ENCODE measurements at regions not wholly inside any gene's neighbourhood (a gene's known extent, or its start where the extent isn't known, plus 50 kb on each side); places are given as distances from the start of the nearest gene placed in this dataset.

DNA sequence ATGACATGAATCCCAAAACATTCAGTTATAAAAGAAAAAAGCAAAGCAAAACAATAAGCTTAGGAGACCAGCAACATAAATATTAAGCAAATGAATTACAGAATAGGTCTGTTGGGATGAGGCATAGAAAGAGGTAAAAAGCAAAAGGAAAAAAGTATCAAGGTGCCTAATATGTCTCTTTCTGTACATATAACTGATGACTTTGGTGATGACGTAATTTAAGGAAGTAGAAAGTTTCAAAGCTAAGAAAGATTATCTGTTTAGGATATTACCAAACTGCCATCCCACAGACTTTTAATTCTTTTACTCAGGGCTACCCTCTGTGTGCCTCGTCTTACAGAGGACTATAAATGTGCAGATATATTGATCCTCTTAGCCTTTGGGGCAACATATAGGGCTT lies 1066.5 kb downstream of the SORCS3 start:
- DNase-seq: no peak

DNA sequence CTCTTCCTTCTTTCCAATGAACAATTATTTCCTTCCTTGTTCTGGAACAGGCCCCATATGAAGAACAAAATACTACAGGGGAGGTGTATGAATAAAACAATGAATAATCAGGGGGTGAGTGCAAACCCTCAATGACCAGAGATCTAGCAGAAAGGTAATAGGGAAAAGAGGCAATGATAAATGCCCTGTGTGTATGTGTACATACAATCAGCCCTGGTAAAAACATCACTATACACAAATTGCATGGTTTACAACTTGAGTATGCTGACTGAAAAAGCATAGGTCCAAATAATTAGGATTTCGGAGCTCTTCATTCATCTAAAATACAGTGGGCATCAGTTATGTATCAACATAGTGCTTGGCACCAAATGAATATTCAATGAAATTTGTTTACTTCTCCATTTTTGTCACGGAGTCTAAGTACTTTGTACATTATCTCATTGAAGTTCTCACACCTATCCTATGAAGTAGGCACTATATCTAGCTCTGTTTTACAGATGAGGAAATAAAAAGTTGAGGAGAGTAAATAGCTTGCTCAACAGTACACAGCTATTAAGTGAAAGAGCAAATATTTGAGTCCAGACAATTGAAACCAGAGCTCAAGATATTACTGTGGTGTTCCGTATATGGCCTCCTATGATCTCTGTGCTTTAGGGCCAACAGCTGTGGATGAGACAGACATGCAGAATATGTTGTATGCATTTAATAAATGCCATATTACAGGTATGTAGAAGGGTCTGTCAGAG lies 1065.4 kb downstream of the SORCS3 start:
- DNase-seq: no peak

DNA sequence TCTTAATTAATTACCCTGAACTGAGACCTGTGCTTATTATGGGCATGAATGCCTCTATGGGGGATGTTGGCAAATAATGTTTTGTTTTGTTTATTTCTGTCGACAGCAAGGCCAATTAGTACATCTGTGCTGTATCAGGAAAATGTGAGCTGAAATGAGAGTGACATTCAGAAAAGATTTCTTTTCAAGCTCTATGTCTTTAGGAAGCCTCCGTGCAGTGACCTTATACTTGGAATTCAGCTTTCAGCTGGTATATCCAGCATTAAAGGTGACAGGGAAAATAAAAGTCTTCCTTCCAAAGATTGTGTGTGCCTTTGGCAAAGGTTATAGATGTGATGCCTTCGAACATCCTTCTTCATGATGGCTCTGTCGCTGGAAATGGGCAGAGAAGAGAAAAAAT lies 1061.1 kb downstream of the SORCS3 start:
- no peak for DNase-seq

DNA sequence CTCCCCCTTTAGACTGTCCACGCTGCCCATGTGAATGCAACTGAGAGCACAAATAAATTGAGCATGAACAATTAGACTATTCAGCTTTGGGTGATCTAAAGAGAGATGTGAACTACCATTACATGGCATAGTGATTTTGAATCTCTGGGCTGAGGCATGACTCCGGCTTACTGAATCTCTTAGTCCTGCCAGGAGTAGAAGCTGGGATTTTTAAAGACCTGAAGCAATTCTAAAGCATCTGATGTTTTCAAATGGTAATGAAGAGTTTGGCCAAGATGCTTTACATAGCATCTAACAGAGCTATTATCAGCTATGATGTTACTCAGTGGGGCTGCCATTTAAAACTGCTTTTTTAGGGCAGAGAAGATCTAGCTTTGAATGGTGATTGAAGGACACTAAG lies 1059.1 kb downstream of the SORCS3 start:
- no peak for DNase-seq

DNA sequence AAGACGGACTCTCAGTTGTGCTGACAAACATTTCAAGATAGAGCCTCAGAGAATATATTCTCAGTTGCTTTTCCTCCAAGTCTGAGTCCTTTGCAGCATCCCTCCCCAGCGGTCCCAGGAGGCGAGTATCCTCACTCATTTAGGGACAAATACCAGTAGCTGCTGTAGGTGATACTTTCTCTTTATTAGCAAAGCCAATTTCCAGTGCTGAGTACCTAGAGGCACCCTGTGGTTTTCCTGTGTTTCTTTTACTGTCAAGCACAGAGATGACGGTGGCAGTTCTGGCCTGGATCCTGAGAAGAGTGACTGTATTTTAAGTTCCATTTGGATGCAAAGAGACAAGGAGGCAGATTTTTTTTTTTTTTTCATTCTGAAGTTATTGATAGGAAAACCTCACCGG lies 1058.4 kb downstream of the SORCS3 start:
- no peak for DNase-seq

DNA sequence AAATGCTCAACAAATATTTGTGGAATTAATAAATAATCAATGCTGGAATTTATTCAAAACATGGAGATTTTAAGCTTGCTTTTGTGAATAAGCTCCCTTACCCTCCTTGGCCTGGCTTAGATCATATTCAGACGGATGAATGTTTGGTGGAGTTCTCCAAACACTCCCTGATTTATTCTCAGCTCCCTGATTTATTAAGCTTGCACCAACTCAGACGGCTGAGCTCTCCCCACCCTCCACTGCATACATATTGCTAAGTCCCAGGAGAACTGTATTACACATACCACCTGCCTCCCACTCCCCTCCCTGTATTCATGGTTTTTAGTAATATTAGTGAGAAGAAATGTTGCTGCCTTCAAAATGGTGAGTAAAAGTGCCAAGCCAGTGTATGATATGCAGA lies 1057.5 kb downstream of the SORCS3 start:
- no peak for DNase-seq

DNA sequence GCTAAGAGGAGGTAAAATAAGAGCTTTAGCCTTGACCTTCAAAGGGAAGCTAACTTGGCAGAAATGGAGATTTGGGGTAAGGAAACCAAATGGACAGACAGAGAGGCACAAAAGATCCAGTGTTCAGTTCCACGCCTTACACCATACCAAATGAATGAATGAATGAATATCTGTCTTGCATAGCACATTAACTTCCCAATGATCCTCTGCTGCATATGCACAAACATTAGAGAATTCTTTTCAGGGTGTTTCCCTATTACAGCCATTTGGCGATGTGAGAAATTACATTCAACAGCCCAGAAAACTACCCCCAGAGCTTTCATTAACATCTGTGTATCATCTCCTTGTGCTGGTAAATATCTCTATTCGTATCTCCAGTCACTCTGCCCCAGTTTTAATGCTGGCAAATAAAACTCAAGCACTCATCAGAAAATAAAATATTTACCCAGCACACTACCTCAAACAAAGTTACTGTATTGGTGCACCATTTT lies 1056.2 kb downstream of the SORCS3 start:
- no peak for DNase-seq

DNA sequence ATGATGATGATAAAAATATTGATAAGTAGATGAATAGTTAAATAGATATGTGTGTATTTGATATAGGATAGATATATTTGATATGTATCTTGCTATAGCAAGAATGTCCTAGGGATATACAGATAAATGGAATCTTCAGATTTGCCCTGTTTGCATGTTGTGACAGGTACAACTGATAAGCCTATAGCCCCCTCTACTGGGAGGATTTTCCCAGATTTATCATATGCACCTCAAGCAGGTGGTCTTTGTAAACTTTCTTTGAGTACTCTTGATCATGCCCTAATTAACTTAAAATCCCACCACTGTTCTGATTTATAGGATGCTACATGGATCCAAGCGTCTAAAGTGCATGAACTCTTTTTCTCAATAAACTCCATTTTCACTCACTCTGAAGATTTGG lies 1050.7 kb downstream of the SORCS3 start:
- DNase-seq: no peak

DNA sequence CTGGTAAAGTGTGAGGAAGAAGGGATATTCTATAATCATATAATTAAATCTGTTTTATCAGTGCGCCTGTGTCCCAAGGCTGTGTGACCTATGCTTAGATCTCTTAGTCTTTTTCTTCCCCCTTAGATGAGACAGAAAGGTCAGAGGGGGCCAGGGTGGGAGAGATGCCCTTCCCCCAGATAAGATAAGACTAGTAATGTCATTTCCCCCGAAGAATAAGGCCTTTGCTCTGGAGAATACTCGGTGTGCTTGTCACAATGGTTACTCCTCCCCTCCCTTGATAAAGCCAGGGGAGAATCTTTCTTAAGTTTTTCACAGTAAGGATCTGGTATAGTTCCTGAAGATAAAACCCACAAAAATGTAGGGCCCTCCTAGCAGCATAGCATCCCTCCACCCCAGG lies 1041.8 kb downstream of the SORCS3 start:
- DNase-seq: no peak

DNA sequence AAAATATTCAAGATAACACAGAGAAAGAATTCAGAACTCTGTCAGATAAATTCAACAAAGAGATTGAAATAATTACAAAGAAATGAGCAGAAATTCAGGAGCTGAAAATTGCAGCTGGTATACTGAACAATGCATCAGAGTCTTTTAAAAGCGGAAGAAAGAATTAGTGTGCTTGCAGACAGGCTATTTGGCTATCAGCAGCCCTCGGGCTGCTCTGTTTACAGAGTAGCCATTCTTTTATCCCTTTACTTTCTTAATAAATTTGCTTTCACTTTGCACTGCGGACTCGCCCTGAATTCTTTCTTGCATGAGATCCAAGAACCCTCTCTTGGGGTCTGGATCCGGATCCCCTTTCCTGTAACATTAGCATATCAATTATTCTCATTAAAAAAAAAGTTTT lies 1040.0 kb downstream of the SORCS3 start:
- no peak for DNase-seq

DNA sequence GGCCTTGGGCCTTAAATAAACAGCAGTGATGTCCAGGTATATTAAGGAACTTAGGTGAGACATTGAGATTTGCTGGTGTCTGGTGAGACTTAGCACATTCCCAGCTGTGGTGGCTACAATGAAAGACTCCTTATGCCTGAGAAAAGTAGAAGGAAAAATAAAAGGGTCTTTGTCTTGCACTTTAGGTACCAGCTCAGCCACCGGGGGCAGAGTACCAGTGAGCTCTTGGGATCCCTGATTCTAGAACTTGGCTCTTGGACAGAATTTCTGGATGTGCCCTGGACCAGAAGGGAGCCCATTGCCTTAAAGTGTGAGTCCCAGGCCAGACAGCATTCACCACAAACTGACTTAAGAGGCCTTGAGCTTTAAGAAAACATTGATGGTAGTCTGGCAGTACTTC lies 1038.7 kb downstream of the SORCS3 start:
- DNase-seq: no peak

DNA sequence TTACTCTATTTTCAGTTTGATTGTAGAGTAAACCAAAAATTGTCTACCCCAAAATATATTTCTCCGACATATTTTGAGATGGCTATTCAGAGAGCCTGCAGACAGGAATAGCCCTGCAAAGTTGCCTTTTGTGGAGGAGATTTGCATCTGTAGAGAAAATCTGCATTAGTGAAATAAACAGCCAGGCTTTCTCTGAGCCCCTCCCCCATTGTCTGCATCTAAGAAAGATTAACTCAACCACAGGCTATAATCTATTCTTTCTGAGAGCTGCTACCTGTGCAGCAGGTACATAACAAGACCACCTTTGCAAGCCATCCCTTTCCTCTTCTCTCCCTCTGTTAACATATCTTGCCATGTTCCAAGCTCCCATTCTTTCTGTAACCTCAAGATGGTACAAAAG lies 1034.2 kb downstream of the SORCS3 start:
- DNase-seq: no peak

DNA sequence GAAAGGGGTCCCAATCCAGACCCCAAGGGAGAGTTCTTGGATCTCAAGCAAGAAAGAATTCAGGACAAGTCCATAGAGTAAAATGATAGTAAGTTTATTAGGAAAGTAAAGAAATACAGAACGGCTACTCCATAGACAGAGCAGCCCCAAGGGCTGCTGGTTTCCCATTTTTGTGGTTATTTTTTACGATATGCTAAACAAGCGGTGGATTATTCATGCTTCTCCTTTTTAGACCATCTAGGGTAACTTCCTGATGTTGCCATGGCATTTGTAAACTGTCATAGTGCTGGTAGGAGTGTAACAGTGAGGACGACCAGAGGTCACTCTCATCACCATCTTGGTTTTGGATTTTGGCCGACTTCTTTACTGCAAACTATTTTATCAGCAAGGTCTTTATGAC lies 1033.4 kb downstream of the SORCS3 start:
- no peak for DNase-seq

DNA sequence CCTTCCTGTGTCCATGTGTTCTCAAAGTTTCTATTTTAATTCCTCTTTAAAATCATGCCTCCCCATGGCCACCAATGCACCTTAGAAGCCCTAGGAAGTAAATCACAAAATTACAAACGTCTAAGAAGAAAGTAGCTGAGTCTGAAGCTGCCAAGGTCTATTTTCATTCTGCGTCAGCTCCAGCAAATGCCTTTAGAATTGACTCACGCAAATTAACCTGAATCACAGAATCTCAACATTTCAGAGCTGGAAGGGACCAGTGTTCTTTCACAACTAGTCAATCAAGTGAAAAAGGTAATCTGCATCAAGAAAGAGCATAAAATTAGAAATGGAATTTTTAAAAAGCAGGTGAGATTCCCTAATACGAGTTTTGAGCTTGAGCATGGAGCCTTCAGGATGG lies 1017.6 kb downstream of the SORCS3 start:
- no peak for DNase-seq

DNA sequence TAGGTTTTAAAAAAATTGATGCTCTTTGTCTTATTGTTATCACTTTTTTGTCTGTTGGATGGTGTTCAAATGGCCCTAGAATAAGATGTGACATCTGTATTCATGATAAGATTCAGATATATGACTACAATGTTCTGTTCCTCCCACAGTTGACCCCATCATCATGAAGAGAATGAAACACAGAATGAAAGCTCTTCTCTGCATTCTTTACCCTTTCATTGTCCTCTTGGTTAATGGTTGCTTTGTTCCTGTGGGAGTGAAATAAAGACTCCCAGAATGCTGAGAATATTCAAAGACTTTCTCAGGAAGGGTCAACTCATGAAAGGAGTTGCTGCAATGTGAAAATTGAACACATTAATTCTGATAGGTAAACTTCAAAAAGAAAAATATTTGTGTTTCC lies 1015.8 kb downstream of the SORCS3 start:
- no peak for DNase-seq

DNA sequence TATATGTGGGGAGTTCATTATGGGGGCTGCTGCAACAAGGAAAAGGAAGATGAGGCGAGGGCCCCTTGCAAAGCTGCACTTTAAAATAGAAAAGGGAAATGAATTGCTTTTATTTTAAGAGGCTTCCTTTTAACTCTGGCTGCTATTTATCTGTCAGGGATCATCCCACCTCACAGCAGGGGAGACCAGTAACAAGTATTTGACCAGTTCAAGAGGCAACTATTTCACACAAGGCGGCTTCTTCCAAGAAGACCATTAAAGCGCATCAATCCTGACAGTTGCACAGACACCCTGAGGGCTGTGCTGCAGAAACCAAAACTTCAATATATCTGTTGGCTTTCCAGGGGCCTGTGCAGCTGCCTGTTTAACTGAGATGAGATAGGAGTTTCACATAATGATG lies 1009.2 kb downstream of the SORCS3 start:
- DNase-seq: no peak

DNA sequence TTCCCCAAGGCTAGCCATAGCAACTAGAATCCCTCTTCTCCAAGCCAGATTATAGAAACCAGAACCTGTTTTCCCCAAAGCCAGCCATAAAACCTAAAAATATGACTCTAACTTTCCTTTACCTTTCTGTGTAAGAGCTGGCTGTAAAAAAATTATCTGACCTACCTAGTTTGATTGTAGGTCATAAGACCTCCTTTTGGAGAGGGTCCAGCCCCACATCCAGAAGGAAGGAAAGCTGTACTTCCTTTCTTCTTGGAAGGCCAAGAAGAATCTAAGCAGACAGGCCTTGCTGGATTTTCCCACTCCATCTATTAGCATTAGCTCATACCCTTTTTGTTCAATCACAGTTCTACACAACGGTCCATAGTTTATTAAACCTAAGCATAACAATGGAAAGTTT lies 1006.3 kb downstream of the SORCS3 start:
- DNase-seq: no peak

DNA sequence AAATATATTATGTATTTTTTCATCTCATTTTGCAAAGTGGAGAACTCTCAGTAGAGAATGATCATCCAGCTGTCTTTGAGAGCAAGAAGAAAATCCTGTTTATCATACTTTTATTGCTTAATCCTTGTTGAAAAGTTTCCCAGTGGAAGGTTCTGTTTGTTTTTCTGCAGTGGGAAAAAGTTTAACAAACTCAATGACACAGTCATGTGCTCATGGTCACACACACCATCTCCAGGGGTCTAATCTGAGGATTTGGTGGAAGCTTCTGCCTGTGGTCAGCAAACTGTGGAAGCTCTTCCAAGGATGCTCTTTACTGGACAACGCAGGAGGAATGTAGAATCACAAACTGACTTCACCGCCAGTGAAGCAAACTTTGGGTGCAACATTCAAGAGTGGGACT lies 1003.9 kb downstream of the SORCS3 start:
- no peak for DNase-seq

DNA sequence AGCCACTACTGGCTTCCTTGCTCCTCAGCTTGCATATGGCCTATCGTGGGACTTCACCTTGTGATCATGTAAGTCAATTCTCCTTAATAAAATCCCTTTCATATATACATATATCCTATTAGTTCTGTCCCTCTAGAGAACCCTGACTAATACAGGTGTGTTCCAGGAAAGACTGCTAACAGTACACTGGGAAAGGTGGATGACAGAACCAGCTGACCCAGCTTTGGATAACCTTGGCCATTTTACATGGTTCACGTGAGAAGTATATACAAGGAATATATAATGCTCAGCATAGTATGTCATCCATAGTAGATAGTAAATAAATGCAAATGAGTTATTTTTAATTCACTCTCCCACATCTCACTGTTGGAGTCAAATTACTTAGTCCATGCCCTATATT lies 1003.5 kb downstream of the SORCS3 start:
- no peak for DNase-seq

DNA sequence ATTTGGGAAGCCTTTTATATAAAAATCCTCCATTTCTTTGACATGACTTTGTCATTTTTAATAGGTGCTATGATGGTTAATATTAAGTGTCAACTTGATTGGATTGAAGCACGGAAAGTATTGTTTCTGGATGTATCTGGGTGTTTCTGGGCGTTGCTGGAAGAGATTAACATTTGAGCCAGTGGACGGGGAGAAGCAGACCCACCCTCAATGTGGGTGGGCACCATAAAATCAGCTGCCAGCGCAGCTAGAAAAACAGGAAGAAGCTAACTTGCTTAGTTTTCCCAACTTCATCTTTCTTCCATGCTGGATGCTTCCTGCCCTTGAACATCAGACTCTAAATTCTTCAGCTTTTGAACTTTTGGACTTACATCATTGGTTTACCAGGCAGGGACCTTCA lies 1003.0 kb downstream of the SORCS3 start:
- no peak for DNase-seq

DNA sequence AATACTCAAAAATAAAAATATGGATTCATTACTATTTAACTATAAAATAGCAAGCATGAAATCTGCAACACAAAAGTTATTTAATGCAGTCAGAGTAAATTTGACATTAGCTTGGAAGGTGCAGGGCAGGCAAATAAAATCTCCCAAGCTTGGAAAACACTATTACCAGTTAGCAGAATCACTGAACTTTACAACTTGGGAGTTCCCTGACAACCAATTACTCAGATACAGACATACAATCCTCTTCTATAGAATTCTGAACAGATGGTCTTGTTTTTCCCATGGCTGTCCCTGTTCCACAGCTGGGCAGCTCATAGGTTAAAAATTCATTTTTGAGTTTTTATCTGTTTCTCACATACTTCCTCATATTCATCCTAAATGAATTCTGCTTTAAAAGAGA lies 1002.6 kb downstream of the SORCS3 start:
- no peak for DNase-seq

DNA sequence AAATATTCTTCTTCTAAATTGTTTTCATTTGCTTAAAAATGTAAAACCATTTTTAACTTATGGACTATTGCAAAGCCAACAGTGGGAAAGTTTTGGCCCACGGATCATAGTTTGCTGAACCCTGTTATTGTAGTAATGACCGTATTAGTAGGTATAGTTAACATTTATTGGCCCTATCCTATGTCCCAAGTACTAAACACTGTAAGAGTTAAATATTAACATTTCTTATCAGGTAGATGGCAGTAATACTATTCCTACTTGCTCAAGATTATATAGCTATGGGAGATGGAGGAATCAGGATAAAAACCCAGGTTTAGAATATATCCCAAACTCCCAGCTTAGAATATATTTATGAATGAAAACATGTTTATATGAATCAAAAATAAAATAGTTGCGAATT lies 993.2 kb downstream of the SORCS3 start:
- DNase-seq: no peak

DNA sequence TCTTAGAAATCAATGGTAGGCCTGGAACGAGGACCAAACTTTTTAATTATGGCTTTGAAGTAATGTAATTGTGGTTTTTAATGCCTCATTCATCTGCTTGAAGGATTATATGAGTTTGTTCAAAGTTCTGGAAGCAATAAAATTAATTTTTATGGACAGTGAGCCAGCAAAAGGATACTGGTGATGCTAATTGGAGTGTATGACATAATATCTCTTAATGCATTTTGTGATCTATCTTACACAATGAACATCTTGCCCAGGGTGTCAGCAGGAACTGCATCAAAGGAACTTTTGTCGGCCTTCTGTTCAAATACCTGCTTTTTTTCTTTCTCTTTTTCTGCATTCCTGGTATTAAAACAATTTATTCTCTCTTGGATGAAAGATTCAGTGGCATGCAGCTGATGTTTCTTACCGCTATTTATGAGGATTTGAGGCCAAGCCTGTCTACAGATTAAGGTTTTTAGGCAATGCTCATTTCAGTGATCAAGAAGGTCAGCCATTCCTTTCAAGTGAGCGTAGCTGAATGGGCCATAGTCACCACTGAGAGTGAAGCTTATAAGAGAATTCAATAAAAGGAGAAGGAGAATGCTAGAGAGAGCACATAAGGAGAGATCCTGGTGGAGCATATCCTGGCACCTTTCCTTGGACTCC lies 974.8 kb downstream of the SORCS3 start:
- DNase-seq: no peak

DNA sequence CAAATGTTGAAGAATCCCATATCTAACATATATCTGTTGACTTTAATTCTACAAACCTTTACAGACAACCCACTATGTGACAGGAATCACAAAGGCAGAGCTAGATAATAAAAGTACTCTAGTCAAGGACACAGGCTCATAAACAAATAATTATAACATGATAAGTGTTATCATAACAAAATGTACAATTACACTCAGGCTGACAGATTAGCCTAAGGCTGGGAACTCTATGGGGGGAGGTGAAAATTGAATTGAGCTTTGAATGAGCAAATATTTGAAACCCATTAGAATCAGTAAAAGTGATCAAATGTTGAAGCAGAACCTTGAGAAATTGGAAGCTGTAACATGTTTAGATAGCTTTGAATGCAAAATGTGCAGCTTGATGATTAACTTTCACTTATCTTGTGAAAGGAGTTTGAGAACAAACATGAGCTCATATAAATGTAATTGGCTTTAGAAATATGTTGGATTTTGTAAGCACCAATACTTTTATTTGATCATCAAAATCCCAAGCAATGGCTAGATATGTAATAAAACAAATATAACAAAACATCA lies 970.2 kb downstream of the SORCS3 start:
- no peak for DNase-seq

DNA sequence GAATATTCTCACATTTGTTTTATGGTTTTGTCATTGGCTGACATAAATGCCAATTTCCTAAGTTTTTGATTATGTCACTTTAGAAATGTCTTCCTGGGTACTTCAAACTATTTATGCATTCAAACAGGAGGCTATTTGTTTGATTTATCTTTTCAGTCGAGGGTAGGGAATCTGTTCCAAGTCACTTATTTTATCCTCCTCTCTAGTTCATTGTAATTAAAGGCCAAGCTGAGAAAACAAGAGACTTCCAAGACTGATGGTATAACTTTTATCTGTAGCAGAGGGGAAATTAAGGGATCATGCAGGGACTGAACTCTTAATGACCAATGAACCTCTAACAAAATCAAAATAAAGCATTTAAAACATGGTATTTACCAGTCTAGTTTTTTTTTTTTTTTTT lies 968.4 kb downstream of the SORCS3 start:
- DNase-seq: no peak
